ENCODE measurements at regions not wholly inside any gene's neighbourhood (a gene's known extent, or its start where the extent isn't known, plus 50 kb on each side); places are given as distances from the start of the nearest gene placed in this dataset.

GRCh38 chr16:26365161-26365940 lies 673.6 kb downstream of the HS3ST4 start:
- Mint-ChIP-seq H3K9me3 (ENCODE audit: low read depth, unreplicated experiment) (peaks cover 9% of the 10 kb centered on the region), H3K27me3 (ENCODE audit: unreplicated experiment) (no peaks in the 10 kb centered on the region)

GRCh38 chr16:26371349-26371869 lies 679.6 kb downstream of the HS3ST4 start:
- DNase-seq, result no peak
- H3K27ac Mint-ChIP-seq (ENCODE audit: unreplicated experiment), result no peak overlapping the region
- no TSS peak for BruUV-seq (replicated peaks)
- CTCF ChIA-PET, result no interaction called here
- no peaks in the 10 kb centered on the region for H3K4me1 Mint-ChIP-seq (ENCODE audit: low read depth, unreplicated experiment)
- no peak overlapping the region for H3K4me3 Mint-ChIP-seq (ENCODE audit: low read depth, unreplicated experiment)
- intact Hi-C loops (cut with micrococcal nuclease; ENCODE audit: unreplicated experiment), result no loop called here
- H3K36me3 Mint-ChIP-seq (ENCODE audit: insufficient read depth, unreplicated experiment), result no peaks in the 10 kb centered on the region
- TF ChIP-seq CTCF (IDR thresholded peaks at IDR 0.05; ENCODE audit: unreplicated experiment), result no peak
- H3K9me3 Mint-ChIP-seq (ENCODE audit: low read depth, unreplicated experiment), result peaks cover 5% of the 10 kb centered on the region
- no peaks in the 10 kb centered on the region for H3K27me3 Mint-ChIP-seq (ENCODE audit: unreplicated experiment)

More at GRCh38 chr16:26365161-26365940, 673.6 kb downstream of the HS3ST4 start:
- no peak for DNase-seq
- Mint-ChIP-seq H3K4me3 (ENCODE audit: low read depth, unreplicated experiment) (no peak overlapping the region), H3K36me3 (ENCODE audit: insufficient read depth, unreplicated experiment) (no peaks in the 10 kb centered on the region), H3K27ac (ENCODE audit: unreplicated experiment) (no peak overlapping the region), H3K4me1 (ENCODE audit: low read depth, unreplicated experiment) (no peaks in the 10 kb centered on the region)
- no TSS peak for BruUV-seq (replicated peaks)
- no peak for TF ChIP-seq CTCF (IDR thresholded peaks at IDR 0.05; ENCODE audit: unreplicated experiment)
- intact Hi-C loops (cut with micrococcal nuclease; ENCODE audit: unreplicated experiment), result no loop called here
- CTCF ChIA-PET, result no interaction called here

GRCh38 chr16:26374279-26374925 lies 682.6 kb downstream of the HS3ST4 start:
- CTCF ChIA-PET, result no interaction called here
- Mint-ChIP-seq H3K27me3 (ENCODE audit: unreplicated experiment) (no peaks in the 10 kb centered on the region), H3K4me1 (ENCODE audit: low read depth, unreplicated experiment) (no peaks in the 10 kb centered on the region), H3K36me3 (ENCODE audit: insufficient read depth, unreplicated experiment) (no peaks in the 10 kb centered on the region), H3K27ac (ENCODE audit: unreplicated experiment) (no peak overlapping the region), H3K9me3 (ENCODE audit: low read depth, unreplicated experiment) (peaks cover 15% of the 10 kb centered on the region), H3K4me3 (ENCODE audit: low read depth, unreplicated experiment) (no peak overlapping the region)
- BruUV-seq (replicated peaks), result no TSS peak
- no peak for TF ChIP-seq CTCF (IDR thresholded peaks at IDR 0.05; ENCODE audit: unreplicated experiment)
- DNase-seq, result no peak
- intact Hi-C loops (cut with micrococcal nuclease; ENCODE audit: unreplicated experiment), result no loop called here

GRCh38 chr16:26382586-26382985 lies 684.1 kb upstream of the C16orf82 start:
- Mint-ChIP-seq H3K27ac (ENCODE audit: unreplicated experiment) (no peak overlapping the region), H3K27me3 (ENCODE audit: unreplicated experiment) (no peaks in the 10 kb centered on the region), H3K36me3 (ENCODE audit: insufficient read depth, unreplicated experiment) (no peaks in the 10 kb centered on the region), H3K9me3 (ENCODE audit: low read depth, unreplicated experiment) (peaks cover 15% of the 10 kb centered on the region), H3K4me3 (ENCODE audit: low read depth, unreplicated experiment) (no peak overlapping the region), H3K4me1 (ENCODE audit: low read depth, unreplicated experiment) (no peaks in the 10 kb centered on the region)
- intact Hi-C loops (cut with micrococcal nuclease; ENCODE audit: unreplicated experiment), result no loop called here
- CTCF ChIA-PET, result no interaction called here
- DNase-seq, result no peak
- BruUV-seq (replicated peaks), result no TSS peak
- TF ChIP-seq CTCF (IDR thresholded peaks at IDR 0.05; ENCODE audit: unreplicated experiment), result no peak

All from Calu3 (cell line).